ENCODE measurements at regions not wholly inside any gene's neighbourhood (a gene's known extent, or its start where the extent isn't known, plus 50 kb on each side); places are given as distances from the start of the nearest gene placed in this dataset.
"Not testable (repeated sequence)": the region's sequence is repeated elsewhere in the genome, so short reads cannot be mapped to it uniquely, and the experiment has no call there.

DNA sequence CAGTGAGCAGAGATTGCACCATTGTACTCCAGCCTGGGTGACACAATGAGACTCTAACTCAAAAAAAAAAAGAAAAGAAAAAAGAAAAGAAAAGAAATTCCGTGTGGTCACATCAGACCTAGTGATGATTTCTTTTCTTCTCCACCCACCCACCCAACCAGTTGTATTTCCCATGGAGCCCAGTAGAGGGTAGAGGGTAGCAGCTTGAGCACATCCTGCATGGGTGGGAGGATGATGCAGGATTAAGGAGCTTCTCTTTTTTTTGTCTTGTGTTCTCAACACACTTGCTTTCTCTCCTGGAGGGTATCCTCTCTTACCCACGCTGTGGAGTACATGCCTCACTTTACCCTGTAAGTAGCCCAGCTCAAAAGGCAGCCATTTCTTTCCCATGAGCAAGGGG lies 118.6 kb upstream of the CARD11 start:
- H3K4me3 ChIP-seq (replicated peaks; ENCODE audit: low read depth, low read length) = no peak overlapping the region
- TF ChIP-seq, protein P1, sequence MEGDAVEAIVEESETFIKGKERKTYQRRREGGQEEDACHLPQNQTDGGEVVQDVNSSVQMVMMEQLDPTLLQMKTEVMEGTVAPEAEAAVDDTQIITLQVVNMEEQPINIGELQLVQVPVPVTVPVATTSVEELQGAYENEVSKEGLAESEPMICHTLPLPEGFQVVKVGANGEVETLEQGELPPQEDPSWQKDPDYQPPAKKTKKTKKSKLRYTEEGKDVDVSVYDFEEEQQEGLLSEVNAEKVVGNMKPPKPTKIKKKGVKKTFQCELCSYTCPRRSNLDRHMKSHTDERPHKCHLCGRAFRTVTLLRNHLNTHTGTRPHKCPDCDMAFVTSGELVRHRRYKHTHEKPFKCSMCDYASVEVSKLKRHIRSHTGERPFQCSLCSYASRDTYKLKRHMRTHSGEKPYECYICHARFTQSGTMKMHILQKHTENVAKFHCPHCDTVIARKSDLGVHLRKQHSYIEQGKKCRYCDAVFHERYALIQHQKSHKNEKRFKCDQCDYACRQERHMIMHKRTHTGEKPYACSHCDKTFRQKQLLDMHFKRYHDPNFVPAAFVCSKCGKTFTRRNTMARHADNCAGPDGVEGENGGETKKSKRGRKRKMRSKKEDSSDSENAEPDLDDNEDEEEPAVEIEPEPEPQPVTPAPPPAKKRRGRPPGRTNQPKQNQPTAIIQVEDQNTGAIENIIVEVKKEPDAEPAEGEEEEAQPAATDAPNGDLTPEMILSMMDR (IDR thresholded peaks at IDR 0.05; ENCODE audit: low read length, missing control alignments) = peak; percentile 53
- DNase-seq (ENCODE audit: low read depth) = peak; percentile 56

DNA sequence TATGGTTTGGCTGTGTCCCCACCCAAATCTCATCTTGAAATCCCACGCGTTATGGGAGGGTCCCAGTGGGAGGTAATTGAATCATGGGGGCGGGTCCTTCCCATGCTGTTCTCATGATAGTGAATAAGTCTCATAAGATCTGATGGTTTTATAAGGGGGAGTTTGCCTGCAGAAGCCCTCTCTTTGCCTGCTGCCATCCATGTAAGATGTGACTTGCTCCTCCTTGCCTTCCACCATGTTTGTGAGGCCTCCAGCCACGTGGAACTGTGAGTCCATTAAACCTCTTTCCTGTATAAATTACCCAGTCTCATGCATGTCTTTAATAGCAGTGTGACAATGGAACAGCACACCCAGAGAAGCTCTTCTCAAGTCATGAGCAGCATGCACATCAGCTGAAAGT lies 119.1 kb upstream of the CARD11 start:
- not testable (repeated sequence) for DNase-seq (ENCODE audit: low read depth); H3K4me3 ChIP-seq (replicated peaks; ENCODE audit: low read depth, low read length)

DNA sequence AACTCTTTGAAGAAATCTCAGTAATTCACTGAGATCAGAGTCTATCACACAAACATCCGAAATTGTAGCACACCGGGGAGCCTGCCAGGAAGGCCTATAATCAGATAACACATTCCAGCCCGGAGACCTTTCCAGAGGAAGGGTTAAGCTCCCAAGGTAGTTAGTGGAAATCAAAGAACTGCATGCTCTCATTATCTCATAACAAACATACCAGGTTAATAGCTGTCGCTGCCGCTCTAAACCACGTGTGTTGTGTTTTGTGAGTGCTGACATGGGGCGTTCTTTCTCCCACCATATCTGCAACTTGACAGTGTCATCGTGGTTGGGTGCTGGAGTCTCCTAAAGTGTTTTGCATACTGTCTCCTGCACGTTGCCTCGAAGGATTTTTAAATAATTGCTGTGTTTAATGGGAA lies 120.7 kb upstream of the CARD11 start:
- H3K4me3 ChIP-seq (replicated peaks; ENCODE audit: low read depth, low read length) = no peak overlapping the region
- TF ChIP-seq, protein P1 (IDR thresholded peaks at IDR 0.05; ENCODE audit: low read length, missing control alignments) = no peak
- DNase-seq (ENCODE audit: low read depth) = no peak

DNA sequence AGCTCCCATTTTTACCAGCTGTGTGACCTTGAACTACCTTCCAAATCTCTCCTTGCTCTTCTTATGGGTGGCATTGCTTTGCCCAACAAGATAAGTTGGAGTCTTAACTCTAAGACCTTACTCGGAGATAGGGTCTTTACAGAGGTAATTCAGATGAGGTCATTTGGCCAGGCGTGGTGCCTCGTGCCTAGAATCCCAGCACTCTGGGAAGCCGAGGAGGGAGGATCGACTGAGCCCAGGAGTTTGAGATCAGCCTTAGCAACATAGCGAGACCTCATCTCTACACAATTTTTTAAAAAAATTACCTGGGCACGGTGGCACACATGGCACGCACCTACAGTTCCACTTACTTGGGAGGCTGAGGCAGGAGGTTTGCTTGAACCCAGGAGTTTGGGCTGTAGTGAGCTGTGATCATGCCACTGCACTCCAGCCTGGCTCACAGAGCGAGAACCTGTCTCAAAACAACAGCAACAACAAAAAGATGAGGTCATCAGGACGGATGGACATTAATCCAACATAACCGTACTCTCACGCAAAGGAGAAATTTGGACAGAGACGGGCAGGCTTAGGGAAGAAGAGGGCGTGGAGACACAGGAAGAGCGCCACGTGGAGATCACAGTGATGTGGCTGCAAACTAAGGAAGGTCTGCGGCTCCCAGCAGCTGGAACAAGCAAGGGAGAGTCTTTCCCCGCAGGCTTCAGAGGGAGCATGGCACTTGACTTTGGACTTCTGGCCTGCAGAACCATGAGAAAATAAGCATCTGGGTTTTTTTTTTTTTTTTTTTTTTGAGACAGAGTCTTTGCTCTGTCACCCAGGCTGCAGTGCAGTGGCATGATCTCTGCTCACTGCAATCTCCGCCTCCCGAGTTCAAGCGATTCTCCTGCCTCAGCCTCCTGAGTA lies 122.3 kb upstream of the CARD11 start:
- TF ChIP-seq, protein P1 (IDR thresholded peaks at IDR 0.05; ENCODE audit: low read length, missing control alignments) = no peak
- H3K4me3 ChIP-seq (replicated peaks; ENCODE audit: low read depth, low read length) = no peak overlapping the region
- no peak for DNase-seq (ENCODE audit: low read depth)

DNA sequence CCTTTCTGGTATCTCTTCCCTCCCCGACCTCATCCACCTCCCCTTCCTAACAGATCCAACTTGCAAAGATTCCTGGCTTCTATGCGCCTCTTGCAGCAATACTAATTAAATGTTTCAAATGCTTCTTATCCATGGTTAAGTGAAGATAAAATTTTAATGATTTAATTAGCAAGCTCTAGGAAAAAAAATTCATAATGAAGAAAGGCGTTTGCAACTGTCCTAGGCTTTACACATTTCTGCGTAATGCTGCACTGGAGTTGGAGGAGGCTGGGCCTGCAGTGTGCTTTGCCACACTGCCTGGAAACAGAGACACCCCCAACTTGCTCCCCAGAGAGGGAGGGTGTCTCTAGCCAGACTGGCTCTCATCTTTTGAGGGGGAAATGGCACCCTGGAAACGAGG lies 123.9 kb upstream of the CARD11 start:
- TF ChIP-seq, protein P1 (IDR thresholded peaks at IDR 0.05; ENCODE audit: low read length, missing control alignments) = no peak
- DNase-seq (ENCODE audit: low read depth) = no peak

DNA sequence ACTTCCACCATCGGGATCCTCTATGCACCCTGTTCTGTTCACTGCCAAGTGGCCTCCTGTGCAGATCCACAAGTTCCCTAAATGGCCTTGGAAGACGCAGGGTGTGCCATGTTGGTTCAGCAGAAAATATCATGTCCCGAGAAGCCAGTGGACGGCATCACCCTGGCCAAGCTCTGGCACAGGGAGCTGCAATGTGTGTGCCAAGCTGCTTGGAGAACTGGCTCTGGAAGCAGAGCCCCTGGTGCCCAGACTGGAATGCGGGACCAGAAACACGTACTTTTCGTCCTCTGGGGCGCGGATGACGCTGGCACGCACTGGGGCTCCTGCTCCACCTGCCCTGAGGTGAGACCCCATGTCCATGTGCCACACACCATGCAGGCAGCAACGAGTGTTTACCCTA lies 124.7 kb upstream of the CARD11 start:
- no peak overlapping the region for H3K4me3 ChIP-seq (replicated peaks; ENCODE audit: low read depth, low read length)
- TF ChIP-seq, protein P1 (IDR thresholded peaks at IDR 0.05; ENCODE audit: low read length, missing control alignments) = no peak
- DNase-seq (ENCODE audit: low read depth) = no peak

More for the DNA sequence above, 123.9 kb upstream of the CARD11 start:
- H3K4me3 ChIP-seq (replicated peaks; ENCODE audit: low read depth, low read length) = no peak overlapping the region

DNA sequence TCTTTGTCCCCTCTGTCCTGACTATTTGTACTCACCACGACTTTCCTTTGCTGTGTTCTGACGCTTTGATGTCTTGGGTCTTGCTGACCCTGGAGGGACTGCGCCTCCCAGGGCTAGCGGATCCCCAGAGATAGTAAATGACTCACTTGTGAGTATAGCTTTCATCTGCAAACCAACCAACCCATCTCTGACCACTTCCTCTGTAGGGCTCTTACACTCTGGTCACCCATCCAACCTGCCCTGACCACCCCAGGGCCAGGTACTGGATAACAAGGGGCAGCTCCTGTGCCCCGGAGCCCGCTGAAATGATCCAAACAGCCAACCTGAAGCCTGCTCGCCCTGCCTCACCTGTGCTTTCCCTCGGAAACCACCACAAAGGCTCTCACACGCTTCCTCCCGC lies 125.2 kb upstream of the CARD11 start:
- TF ChIP-seq, protein P1 (IDR thresholded peaks at IDR 0.05; ENCODE audit: low read length, missing control alignments) = no peak
- no peak for DNase-seq (ENCODE audit: low read depth)
- H3K4me3 ChIP-seq (replicated peaks; ENCODE audit: low read depth, low read length) = no peak overlapping the region
